ENCODE measurements at regions not wholly inside any gene's neighbourhood (a gene's known extent, or its start where the extent isn't known, plus 50 kb on each side); places are given as distances from the start of the nearest gene placed in this dataset.

- TF ChIP-seq CTCF (IDR thresholded peaks at IDR 0.05) (no peak), POLR2A (IDR thresholded peaks at IDR 0.05) (no peak)
Observed at GRCh38 chr14:22232486-22232885, 356.5 kb downstream of the DAD1 start.
